GM12878 (cell line): ENCODE measurements at regions not wholly inside any gene's neighbourhood (a gene's known extent, or its start where the extent isn't known, plus 50 kb on each side); places are given as distances from the start of the nearest gene placed in this dataset.

Experiments
- ATAC-seq: fragments of 200-7000 bp; cut with Tn5 transposase; 3 replicates; pipeline ENCODE4 v1.9.1; 2020; ENCODE audit warnings: mild to moderate bottlenecking, moderate library complexity
- BruUV-seq: library from RNA; stranded (reverse); fragments of 400-500 nt; replicated peaks from 2 replicates; lab custom pipeline; 2021; lab: Mats Ljungman, UMichigan
- CTCF ChIA-PET: fragments of 300-600 bp; sonication (Branson Sonifier 250); formaldehyde crosslinking; extraction: SDS; loops from one replicate; lab custom pipeline; 2021; ENCODE audit warnings: inconsistent platforms; lab: Yijun Ruan, JAX
- POLR2A ChIA-PET: fragments of 350-600 bp; formaldehyde crosslinking; extraction: SDS; loops from one replicate; lab custom pipeline; 2021; ENCODE audit warnings: inconsistent platforms; lab: Charles Lee
- RAD21 ChIA-PET: fragments of 300-600 bp; sonication (Branson Sonifier 250); formaldehyde crosslinking; loops from one replicate; lab custom pipeline; 2023; ENCODE audit warnings: antibody characterized with exemption; ENCODE audit not compliant: unreplicated experiment; lab: Charles Lee
- SMC1A ChIA-PET: fragments of 300-600 bp; sonication (Branson Sonifier 250); formaldehyde crosslinking; loops from one replicate; lab custom pipeline; 2023; ENCODE audit not compliant: unreplicated experiment, uncharacterized antibody; lab: Charles Lee
- DNase-seq: peaks from one replicate; pipeline ENCODE4 v3.0.0-alpha.2; 2011; ENCODE audit warnings: low read depth, low spot score
- FAIRE-seq: peaks from 3 replicates; lab custom pipeline; 2011; peaks lifted over from hg19 to GRCh38; lab: Jason Lieb, UNC
- H2AFZ ChIP-seq: 2 replicates; pipeline ENCODE4 v1.6.0; 2011; ENCODE audit warnings: low read depth, low read length, control low read depth; ENCODE audit not compliant: control insufficient read depth
- H3K27ac ChIP-seq: 2 replicates; pipeline ENCODE4 v1.5.1; 2011; ENCODE audit warnings: control low read depth; ENCODE audit not compliant: control insufficient read depth, insufficient read depth
- H3K27me3 ChIP-seq, 2 experiments: replicated peaks in 1 of 2; 2 replicates each; pipeline versions ENCODE4 v1.6.0 to v1.6.1; 2011; ENCODE audit warnings: low read length in 1 of 2; ENCODE audit not compliant: control insufficient read depth in 2 of 2, insufficient read depth in 2 of 2
- H3K36me3 ChIP-seq, 2 experiments: 2 replicates each; pipeline ENCODE4 v1.5.1; 2011; ENCODE audit warnings: low read length in 1 of 2; ENCODE audit not compliant: control insufficient read depth in 2 of 2, insufficient read depth in 2 of 2
- H3K4me1 ChIP-seq: 2 replicates; pipeline ENCODE4 v1.6.1; 2011; ENCODE audit warnings: mild to moderate bottlenecking, low read length, moderate library complexity, mixed read lengths; ENCODE audit not compliant: control insufficient read depth, insufficient read depth
- H3K4me2 ChIP-seq: 2 replicates; pipeline ENCODE4 v1.6.0; 2011; ENCODE audit warnings: control low read depth; ENCODE audit not compliant: control insufficient read depth, insufficient read depth
- H3K4me3 ChIP-seq: fragments of 200-600 bp; sonication (generic); 2 replicates; pipeline ENCODE4 v1.5.1; 2016
- H3K79me2 ChIP-seq: 2 replicates; pipeline ENCODE4 v1.6.0; 2011; ENCODE audit warnings: low read length; ENCODE audit not compliant: control insufficient read depth, insufficient read depth
- H3K9ac ChIP-seq: 2 replicates; pipeline ENCODE4 v1.8.0; 2011; ENCODE audit warnings: low read length, control low read depth, mixed read lengths; ENCODE audit not compliant: control insufficient read depth, insufficient read depth
- H3K9me3 ChIP-seq: replicated peaks from 3 replicates; pipeline ENCODE4 v1.5.1; 2011; ENCODE audit warnings: mild to moderate bottlenecking, low read length; ENCODE audit not compliant: control insufficient read depth, insufficient read depth
- H4K20me1 ChIP-seq: 2 replicates; pipeline ENCODE4 v1.6.0; 2011; ENCODE audit not compliant: control insufficient read depth, insufficient read depth
- ATF2 ChIP-seq: IDR thresholded peaks from 2 replicates; pipeline ENCODE4 v1.6.1; 2012; ENCODE audit warnings: low read length, inconsistent platforms
- BCLAF1 ChIP-seq: fragments of 450-650 bp; IDR thresholded peaks from 2 replicates; pipeline ENCODE4 v1.6.1; 2017; ENCODE audit warnings: antibody characterized with exemption, mild to moderate bottlenecking, moderate library complexity
- CBFB ChIP-seq: IDR thresholded peaks from 2 replicates; pipeline ENCODE4 v1.6.1; 2016; ENCODE audit warnings: antibody characterized with exemption, low read depth
- CBX5 ChIP-seq: sonication (generic); IDR thresholded peaks from 2 replicates; pipeline ENCODE4 v1.6.1; 2016; ENCODE audit warnings: low read depth, moderate library complexity, mild to moderate bottlenecking, inconsistent platforms
- CEBPB ChIP-seq, 2 experiments: fragments of 150-350 bp in 1 of 2; IDR thresholded peaks; 2 replicates each; pipeline ENCODE4 v1.6.1; 2012 to 2014; ENCODE audit warnings: low read depth in 2 of 2, low read length in 2 of 2, borderline replicate concordance in 1 of 2, inconsistent platforms in 1 of 2
- CUX1 ChIP-seq: IDR thresholded peaks from 2 replicates; pipeline ENCODE4 v1.6.1; 2012; ENCODE audit warnings: improper control_type of control experiment, low read depth, low read length; ENCODE audit not compliant: insufficient replicate concordance
- MYC ChIP-seq: IDR thresholded peaks from 2 replicates; pipeline ENCODE4 v1.6.1; 2011; ENCODE audit warnings: mild to moderate bottlenecking, low read length, moderate library complexity, inconsistent platforms; ENCODE audit not compliant: insufficient read depth, insufficient replicate concordance, insufficient read length, severe bottlenecking
- NBN ChIP-seq: fragments of 450-650 bp; IDR thresholded peaks from 2 replicates; pipeline ENCODE4 v1.6.1; 2016
- PKNOX1 ChIP-seq: fragments of 450-650 bp; IDR thresholded peaks from 2 replicates; pipeline ENCODE4 v1.6.1; 2016; ENCODE audit warnings: mild to moderate bottlenecking
- RAD51 ChIP-seq: fragments of 450-650 bp; IDR thresholded peaks from 2 replicates; pipeline ENCODE4 v1.6.1; 2016; ENCODE audit warnings: moderate library complexity, mild to moderate bottlenecking, inconsistent platforms
- TCF12 ChIP-seq: IDR thresholded peaks from 2 replicates; pipeline ENCODE4 v1.6.1; 2011; ENCODE audit warnings: low read depth, mild to moderate bottlenecking, low read length
- whole genome bisulfite sequencing: methylation state at CpG from one replicate; pipeline ENCODE4 v1.1.6; 2016; ENCODE audit warnings: low lambda C conversion rate; ENCODE audit not compliant: insufficient replicate concordance, insufficient coverage; ENCODE audit errors: missing lambda C conversion rate; 5-methylcytosine and 5-hydroxymethylcytosine counted together
- in situ Hi-C: fragments of 300-500 bp; cut with MboI; formaldehyde crosslinking; loops from 9 replicates; pipeline ENCODE4 v1.14.3; 2018; ENCODE audit warnings: mixed read lengths
- intact Hi-C: fragments of 100-400 bp; cut with micrococcal nuclease; formaldehyde crosslinking; loops from one replicate; pipeline ENCODE4 v1.14.2; 2022; ENCODE audit not compliant: unreplicated experiment

DNA sequence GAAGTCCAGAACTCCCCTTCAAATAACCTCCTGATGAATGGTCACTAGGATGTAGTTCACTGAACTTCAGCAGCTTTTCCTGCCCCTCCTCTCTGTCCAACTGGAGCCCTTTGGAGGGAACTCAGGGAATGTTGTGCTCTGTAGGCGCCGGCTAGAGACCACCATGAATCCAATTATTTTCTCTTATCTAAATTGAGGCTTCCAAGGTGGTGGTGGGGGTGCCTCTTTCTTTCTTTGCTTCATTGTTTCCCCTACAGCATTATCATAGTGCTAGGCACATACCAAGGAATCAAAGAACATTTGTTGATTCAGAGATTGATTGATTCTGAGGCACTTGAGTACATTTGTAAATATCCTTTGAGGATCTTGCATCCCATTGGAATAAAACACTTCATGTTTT lies 426.6 kb upstream of the PLXNA2 start:
- Histone ChIP-seq H3K9me3 (no peaks in the 10 kb centered on the region), H2AFZ (no peak overlapping the region), H3K27me3 (no peaks in the 10 kb centered on the region), H3K4me2 (no peak overlapping the region), H3K9ac (no peak overlapping the region), H3K36me3 (no peaks in the 10 kb centered on the region), H3K4me1 (no peaks in the 10 kb centered on the region), H3K4me3 (no peak overlapping the region), H3K79me2 (no peaks in the 10 kb centered on the region), H4K20me1 (no peaks in the 10 kb centered on the region), H3K27ac (no peak overlapping the region)
- BruUV-seq: no TSS peak
- POLR2A ChIA-PET: interaction anchor here (0.5 kb wide), 1 partner anchor 257 kb away, joined by 4 read pairs; no protein-coding TSS in a partner anchor
- TF ChIP-seq CBFB (no peak), TCF12 (no peak), RAD51 (no peak), BCLAF1 (no peak), CEBPB (IDR thresholded peaks at IDR 0.05; ENCODE audit: borderline replicate concordance in 1 of 2, low read depth in 2 of 2, low read length in 2 of 2) (no peak), PKNOX1 (no peak), MYC (no peak), ATF2 (no peak), CBX5 (no peak), NBN (no peak), CUX1 (no peak)
- in situ Hi-C loops (no loop called here), intact Hi-C loops (no loop called here)
- 90% methylated on average over 2 of the region's 2 CpGs for WGBS
- RAD21 ChIA-PET: no interaction called here
- ATAC-seq (no peak), FAIRE-seq (no peak), DNase-seq (no peak)
- SMC1A ChIA-PET: interaction anchor here (0.5 to 1.6 kb wide), 2 partner anchors 10 to 214 kb away, joined by 3 to 4 read pairs; no protein-coding TSS in a partner anchor
- CTCF ChIA-PET: no interaction called here
